ENCODE measurements at regions not wholly inside any gene's neighbourhood (a gene's known extent, or its start where the extent isn't known, plus 50 kb on each side); places are given as distances from the start of the nearest gene placed in this dataset.

DNA sequence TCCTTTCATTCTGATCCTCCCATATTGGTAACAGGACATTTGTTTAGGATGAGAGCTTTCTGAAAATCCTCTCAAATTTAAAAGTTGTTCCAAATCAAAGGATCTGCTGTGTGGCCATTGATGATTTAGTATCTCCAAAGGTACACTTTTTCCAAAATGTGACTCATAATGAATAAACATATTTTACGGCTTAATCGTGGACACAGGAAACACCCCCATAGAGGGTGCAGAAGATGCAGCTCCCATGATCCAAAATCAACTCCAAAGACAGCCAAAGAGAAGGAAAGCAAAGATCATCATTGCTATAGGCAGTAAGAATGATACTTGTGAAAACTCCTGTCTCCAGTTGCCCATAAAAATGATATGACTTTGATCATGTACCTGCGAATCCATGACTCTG is 239.7 kb downstream of the PIK3R1 start:
- no peak for DNase-seq

DNA sequence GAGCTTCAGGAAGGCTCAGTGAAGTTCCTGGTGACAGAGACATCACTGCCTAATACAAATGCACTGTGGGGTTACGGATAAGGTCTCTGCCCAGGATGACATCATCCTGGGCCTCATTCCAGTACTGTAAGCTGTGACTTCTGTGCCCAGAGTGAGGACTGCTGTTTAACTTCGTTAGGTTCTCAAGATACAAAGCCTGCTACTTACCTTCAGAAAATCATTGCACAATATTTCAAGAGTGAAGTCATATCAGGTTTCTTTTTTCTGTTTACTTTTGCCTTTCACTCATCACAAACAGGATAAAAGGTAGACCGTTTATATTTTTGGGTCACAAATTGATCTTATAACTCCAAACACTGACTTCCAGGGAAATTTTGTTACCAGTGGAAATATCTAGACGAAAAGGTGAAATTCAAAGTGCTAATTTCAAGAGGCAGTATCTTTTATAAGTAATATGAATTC is 241.2 kb downstream of the PIK3R1 start:
- DNase-seq: no peak

DNA sequence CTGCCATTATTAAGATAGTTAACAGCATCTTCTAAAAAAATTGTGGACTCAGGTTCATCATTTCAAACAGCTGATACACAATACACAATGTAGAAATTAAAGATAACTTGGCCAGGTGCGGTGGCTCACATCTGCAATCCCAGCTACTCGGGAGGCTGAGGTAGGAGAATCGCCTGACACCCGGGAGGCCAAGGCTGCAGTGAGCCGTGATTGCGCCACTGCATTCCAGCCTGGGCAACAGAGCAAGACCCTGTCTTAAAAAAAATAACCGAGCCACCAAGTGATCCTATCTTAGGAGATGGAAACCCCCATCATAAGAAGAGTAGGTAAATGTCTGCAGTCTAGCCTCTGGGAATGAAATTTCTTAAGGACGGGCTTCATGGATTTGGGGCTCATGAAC is 241.7 kb downstream of the PIK3R1 start:
- no peak for DNase-seq

DNA sequence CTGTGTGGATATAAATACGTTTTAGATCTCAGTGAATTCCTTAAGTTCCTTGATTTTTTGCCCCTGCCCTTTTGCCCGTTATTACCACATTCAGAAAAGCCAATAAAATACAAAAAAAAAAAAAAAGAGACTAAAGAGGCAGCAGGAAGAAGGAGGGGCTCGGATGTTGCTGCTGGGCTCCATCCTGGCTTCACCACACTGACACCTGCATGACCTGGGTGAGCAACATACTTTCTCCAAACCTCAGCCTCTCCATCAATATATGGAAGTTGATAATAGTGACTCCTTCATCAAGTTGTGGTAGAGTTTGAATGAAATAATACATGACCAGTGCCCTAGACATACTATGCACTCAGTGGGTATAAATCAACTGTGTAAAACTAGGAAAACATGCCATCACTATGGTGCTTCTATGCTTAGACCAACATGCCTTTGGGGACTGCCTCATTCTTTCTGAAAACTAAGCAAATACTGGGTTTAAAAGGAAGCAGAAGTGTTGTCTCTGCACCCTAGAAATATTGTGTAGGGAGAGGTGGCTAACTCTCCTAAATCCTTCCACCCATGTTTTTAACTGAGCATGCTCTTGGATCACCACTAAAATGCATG is 243.0 kb downstream of the PIK3R1 start:
- DNase-seq: peak; percentile 14

DNA sequence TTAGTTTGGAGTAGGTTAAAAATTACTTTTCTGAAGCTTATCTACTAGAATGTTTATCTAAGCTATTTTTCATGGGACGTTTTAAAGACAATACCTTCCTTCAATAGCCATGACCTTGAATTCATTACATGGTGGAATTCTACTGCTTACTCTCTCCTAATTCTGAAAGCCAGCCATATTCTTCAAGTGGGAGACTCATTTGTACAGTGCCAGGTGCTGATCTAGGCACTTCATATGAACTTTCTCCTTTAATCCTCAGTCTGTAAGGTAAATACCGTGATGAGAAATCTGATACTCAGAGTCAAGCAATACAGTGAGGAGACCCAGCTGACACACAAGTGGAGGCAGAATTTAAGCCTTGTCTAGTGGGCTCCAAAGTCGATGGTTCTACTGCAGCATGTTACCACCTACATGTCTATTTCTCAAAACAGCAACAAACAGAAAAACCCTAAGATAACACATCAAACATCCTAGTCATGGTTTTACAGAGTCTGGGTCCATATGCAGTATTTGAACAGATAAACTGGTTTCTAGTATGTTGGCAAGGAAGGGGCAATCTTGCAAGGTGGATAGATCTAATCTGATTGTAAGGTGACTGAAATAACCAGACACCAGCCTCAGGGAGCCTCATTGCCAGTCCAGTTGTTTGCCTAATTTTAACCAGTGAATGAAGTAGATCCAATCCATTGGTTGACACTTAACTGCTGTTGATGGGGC is 243.7 kb downstream of the PIK3R1 start:
- no peak for DNase-seq

DNA sequence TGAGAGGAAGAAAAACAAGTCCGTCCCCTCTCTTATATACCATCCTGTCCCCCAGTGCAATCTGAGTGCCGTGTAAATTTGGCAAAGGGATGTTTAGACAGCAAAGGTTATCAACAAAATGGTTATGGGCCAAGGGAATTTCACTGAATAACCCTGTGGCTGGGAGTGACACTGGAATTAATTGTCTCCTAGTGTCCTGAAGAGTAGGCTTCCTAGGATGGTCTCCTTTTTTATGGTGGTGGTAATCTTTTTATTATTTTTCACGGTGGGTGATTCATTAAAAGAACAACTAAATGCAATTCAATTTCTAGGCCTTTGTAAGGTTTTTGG is 244.2 kb downstream of the PIK3R1 start:
- DNase-seq: no peak

DNA sequence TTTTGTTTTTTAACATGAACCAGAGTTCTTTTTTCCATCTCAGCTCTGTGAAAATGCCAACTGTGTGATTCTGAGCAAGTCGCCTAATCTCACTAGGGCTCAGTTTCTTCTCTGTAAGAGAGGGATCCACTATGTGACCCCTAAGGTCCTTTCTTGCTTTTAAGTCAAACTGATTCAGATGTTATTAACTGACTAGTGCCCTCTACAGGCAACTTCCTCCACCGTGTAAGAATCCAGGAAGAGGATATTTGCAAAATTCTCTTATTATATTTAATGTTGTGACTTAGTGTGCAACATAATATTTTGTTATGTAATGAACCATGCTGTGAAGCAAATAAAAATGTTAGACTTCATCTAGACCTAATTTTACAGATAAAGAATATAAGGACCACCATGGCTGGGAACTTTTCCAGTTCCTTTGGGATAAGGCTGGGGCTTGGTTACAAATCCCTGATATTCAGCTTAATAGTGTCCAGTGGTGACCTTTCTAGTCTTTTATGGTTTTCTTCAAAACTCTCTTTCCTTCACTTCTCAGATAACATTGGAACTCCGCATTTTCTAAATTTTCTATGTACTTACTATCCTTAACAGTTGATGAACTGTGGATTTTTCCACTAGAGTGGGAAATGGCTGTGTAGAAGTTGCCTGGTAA is 244.7 kb downstream of the PIK3R1 start:
- DNase-seq: no peak

DNA sequence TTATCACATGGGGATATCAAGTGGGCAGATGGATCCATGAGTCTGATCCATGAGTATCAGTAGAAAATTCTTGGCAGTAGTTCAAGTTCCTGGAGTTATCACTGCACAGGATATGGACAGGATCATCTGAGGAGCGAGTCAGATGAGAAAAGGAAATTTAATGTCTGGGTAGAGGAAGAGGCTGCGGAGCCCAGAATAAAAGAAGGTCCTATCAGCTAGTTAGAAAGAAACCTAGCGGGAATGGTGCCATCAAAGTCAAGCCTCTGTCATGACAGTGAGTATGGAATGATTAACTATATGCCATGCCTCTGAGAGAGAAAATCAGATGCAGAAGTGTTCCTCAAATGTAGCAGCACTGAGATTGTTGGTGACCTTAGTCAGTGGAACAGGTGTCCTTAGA is 248.1 kb downstream of the PIK3R1 start:
- no peak for DNase-seq

DNA sequence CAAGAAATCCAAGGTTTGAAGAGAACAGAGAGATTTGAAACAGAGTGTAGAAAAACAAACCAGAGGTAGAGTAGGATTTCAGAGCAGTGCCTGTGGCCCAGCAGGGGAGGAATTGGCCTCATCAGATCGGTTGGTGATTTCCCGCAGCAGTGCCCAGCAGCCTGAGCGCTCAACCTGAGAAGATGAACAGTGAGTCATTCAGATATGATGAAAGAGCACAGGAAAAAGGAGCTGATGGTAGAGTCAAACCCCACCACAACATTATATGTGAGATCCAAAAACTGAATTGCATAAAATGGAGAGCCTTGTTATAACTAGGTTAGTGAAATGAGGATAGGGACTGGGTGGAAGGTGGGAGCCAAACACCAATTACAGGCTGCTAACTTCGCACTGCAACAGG is 248.9 kb downstream of the PIK3R1 start:
- DNase-seq: no peak

DNA sequence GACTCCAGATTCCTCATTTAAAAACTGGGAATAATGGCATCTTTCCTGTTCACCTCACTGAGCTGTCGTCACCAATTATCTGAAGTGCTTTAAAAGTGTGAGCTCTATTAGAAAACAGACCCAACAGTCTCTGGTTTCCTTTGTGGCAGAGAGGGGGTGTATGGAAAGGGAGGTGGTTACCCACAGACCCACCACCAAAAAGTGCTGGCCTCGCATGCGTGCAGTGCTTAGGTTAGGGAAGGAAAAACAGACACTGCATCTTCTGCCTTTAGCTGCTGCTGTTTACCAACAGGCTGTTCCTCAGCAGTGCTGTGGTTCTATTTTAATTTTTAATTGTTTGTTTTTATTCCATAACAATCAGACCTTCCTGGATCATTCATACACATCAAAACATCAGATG is 249.6 kb downstream of the PIK3R1 start:
- no peak for DNase-seq

DNA sequence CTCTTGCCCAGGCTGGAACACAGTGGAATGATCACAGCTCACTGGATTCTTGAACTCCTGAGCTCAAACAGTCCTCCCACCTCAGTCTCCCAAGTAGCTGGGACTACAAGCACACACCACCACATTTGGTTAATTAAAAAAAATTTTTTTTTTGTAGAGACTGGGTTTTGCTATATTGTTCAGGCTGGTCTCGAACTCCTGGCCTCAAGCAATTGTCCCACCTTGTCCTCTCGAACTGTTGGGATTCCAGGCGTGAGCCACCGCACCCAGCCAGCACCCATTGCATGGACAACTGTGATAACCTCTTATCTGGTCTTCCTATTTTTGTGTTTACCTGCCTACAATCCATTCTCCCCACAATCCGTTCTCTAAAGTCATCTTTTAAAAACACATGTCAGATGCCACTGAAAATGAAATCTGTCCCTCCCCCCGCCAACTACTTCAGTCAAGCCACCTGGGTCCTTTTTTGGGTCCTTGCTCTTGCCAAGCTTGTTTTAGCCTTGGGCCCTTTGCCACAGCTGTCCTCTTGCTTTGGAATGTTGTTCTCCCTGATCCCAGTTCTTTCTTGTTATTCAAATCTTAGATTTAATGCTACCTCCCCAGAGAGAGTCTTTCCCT is 250.5 kb downstream of the PIK3R1 start:
- no peak for DNase-seq

DNA sequence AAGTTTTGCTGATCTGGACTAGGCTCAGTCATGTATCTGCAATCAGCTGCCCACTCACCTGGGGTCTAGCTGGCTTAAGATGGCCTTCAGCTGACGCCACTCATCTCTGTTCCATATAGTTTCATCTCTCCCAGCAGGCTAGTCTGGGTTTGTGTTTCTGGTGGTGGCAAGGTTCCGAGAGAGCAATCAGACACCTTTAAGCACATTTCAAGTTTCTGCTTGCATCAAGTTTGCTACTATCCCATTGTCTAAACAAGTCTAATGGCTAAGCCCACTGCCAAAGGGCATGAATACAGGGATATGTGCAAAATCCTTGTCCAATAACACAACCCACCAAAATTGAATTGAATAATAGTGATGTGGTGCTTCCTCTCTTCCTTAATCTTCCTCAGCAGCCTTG is 251.7 kb downstream of the PIK3R1 start:
- DNase-seq: no peak

DNA sequence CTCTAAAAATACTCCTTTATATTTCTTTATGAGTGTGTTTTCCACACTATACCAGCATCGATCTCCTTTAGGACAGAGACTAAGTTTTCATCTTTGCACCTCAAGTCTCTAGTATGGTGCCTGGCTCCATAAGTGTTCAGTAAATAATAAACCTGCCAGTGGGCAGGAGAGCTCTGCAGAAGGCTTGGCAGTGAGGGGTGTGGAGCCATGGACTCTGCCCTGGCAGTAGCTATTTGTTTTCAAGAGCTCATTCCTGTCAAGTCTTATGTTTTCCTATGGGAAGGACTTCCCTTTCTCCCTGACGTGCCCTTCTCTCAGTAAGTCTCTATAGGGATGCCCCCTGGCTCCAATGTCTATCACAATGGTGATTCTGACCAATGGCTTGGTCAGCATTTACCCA is 252.2 kb downstream of the PIK3R1 start:
- DNase-seq: no peak

DNA sequence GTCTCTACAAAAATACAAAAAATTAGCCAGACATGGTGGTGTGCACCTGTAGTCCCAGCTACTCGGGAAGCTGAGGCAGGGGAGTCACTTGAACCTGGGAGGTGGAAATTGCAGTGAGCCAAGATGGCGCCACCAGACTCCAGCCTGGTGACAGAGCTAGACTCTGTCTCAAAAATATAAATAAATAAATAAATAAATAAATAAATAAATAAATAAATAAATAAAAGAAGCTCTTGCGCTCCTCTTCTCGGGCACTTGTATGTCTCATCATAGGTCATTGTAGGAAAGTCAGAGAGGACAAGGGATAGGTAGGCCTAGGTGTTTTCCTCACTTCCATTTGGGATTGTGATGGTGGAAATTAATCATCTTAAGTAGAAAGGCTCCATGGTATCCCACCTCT is 252.8 kb downstream of the PIK3R1 start:
- no peak for DNase-seq

DNA sequence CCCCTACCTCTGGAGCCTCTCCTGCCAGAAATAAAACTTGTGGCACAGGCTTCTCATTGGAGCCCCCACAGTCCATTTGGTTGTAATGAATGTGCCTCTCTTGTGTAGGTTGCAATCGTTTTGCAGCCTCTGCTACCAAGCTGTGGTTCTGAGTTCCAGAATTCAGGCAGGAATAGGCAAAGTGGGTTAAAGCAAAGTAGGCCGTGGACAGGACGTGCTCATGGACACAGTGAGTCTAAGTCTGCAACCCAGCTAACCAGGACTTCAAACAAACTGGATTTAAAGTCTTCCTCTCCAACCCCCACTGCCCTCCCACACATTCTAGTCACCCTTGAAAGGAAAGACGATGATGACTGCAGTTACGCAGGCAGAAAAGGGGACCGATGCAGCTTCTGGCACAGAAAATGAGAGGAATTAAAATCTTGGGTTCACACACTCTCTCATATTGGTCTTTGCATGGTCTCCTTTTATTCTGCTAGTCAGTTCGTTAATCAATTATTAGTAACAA is 260.0 kb downstream of the PIK3R1 start:
- no peak for DNase-seq

DNA sequence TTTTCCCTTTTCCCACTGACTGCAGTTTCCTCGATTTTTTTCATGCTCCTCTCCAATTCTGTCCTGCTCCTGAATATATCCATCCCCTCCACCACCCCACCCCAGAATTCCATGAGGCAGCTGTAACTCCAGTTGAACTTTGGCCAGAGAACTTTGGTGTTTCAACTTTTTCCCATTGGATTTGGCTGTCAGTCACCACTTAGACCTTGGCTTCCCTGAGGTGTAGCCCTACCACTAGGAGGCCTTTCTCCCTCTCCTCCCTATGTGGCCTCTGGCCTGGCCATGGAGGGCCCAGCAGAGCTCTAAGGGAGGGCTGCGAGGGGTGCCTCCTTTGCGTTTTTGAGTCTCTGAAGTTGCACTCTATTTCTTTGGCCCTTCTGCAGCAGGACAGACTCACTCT is 261.3 kb downstream of the PIK3R1 start:
- DNase-seq: no peak

DNA sequence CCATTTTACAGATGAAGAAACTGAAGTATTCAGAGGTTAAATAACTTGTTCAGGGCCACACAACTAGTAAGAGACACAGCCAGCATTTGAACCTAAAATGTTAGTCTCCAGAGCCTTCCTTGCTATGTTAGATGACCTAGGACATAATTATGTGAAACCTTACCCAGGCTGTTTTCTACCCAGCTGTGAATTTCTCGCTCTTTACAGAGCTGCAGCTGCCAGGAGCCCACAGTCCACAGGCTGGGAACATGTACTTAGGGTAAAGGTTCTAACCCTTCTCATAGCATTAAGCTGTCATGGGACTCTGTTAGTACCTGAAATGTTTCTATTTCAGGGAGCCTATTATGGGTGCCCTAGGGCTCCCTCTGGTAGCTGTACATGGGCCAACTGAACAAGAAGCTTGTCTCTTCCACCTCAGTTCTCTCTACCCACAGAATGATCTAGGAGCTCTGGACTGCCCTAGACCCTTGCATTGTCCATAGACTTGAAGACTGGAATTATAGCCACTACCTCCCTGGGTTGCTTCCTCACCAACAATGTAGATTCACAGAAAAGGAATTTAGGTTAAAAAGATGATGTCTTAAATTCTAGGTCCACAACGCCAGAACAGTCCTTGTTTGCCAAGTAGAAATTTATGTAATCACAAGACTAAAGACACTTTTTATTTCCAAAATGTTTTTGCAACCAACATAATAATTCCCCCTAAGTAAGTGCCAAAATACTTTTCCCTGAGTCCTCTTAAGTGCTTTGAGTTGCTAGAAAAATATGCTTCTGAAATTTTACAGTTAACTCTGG is 262.9 kb downstream of the PIK3R1 start:
- DNase-seq: no peak

DNA sequence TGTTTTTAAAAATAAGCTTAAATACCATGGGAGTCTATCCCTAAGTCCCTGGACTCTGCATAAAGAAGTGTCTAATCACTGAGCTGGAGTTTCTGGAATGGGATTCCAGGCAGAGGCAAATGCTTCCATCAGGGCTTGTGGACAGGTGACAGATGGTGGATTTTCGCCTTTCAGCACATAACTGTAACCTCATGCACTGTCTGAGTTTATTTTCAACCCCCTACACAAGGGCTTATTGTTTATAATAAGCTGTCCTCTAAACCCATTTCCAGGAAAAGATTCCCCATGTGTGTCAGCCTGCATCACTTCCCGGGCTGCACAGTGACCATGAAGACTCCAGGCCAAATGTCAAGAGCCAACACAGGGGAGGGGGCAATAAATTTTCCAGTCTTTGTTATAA is 264.0 kb downstream of the PIK3R1 start:
- no peak for DNase-seq

DNA sequence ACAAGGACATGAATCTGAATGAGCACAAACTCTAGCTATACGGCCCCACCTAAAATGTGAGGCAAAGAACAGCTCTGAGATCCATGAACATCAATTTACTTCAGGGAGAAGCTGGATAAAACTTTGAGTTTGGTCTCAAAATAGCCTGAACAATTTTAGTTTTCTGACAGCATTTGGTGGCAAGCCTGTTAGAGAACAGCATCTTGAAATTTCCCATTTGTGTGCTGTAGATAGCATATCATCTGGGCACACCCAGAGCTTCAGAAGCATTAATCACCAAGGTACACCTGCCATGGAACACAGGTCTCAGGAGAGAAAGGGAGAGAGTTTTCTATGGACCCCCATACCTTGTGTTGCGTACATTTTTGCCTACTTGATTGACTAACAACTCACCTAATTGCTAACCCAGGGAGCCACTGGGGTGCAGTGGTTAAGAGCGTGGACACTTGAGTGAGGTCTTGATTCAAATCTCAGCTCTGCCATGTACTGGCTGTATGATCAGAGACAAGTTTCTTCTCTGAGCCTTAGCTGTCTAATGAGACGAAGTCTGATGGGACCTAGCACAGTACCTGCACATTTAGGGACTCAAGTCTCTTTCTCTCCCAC is 264.9 kb downstream of the PIK3R1 start:
- DNase-seq: no peak

DNA sequence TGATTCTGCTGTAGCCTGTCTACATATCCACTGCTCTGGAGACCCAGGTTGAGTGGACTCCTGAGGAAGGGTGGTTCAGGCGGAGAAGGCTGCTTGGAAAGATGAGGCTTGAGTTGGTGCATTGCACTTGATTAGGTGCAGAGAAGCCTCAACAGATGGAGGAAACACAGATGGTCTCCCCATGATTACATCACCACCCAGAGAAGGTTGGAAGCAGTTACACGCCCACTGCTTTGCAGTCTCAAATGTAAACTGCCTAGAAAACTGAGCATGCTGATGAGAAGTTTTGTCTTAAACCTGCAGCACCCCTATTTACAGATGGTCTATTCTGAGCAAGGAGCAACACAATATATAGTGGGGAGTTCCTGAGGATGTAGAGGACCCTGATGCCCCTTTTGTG is 266.6 kb downstream of the PIK3R1 start:
- DNase-seq: no peak

DNA sequence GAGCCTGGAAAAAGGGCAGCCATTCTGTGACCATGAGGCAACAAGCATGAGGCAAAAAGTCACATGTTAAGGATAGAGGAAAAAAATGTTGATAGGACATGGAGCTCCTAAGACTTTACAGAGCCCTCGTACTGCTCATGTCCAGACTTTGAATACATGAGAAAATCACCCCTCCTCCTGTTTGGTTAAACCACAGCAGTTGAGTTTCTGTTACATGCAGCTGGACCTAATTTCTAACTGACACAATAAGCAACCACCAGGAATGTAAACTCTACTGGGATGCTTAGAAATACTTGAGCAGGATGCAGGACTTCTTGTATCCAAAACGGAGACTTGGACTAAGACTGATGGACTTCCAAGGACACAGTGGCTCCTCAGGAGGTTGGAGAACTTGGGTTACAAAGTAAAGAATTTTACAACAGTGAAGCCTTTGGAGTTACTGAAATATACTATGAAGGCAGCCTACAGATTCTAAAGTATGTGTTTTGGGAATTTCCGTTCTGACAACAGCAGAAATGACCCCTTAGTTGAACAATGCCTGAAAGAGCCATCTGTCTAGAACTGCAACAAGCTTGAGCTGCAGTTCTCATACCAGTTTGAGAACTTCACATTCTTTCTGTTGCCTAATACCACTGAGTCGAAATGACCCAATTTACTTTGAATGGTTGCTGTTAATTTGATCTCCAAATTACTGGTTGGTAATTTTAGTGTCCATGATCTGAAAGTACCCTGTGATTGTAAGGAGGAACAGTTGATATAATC is 268.9 kb downstream of the PIK3R1 start:
- no peak for DNase-seq

DNA sequence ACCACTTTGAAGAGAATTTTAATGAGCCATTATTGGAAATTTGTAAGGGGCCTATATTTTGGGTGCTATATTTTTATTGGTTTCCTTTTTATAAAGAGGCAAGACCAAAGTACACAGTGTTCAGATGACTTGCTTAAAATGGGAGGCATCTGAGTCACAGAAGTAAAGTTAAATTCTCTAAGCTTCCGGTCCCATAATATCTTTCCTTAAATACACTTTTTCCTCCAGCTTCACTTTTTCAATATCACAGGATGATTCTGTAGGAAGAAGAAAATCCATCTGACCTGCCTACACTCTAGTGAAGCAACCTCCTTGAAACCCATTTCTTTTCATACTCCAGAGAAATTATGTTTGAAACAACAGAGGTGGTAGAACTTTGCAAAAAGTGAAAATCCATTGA is 274.0 kb downstream of the PIK3R1 start:
- DNase-seq: no peak
